HG03342 (cell line): ENCODE measurements at regions not wholly inside any gene's neighbourhood (a gene's known extent, or its start where the extent isn't known, plus 50 kb on each side); places are given as distances from the start of the nearest gene placed in this dataset.

Experiments
- ATAC-seq: cut with Tn5 transposase; IDR thresholded peaks from one replicate; pipeline ENCODE4 v1.9.1; 2021; ENCODE audit warnings: mild to moderate bottlenecking, moderate library complexity; ENCODE audit not compliant: unreplicated experiment

GRCh38 chr10:3231951-3232730, 59.6 kb upstream of the PITRM1 start:
- no peak for ATAC-seq

- no peak for ATAC-seq
Measured at GRCh38 chr10:3229815-3230214, 57.2 kb upstream of the PITRM1 start.

GRCh38 chr10:3228629-3228945, 56.0 kb upstream of the PITRM1 start:
- ATAC-seq: no peak

- ATAC-seq: no peak
Measured at GRCh38 chr10:3226960-3227744, 54.6 kb upstream of the PITRM1 start.

GRCh38 chr10:3225561-3225960, 53.0 kb upstream of the PITRM1 start:
- no peak for ATAC-seq

GRCh38 chr10:3224241-3224640, 51.7 kb upstream of the PITRM1 start:
- ATAC-seq: no peak

GRCh38 chr10:3222626-3223025, 50.0 kb upstream of the PITRM1 start:
- no peak for ATAC-seq
